Lower leg skin (tissue), 3 donors: ENCODE measurements at regions not wholly inside any gene's neighbourhood (a gene's known extent, or its start where the extent isn't known, plus 50 kb on each side); places are given as distances from the start of the nearest gene placed in this dataset.

Source experiments
- POLR2A ChIP-seq, 2 donors: fragments of 450-650 bp; IDR thresholded peaks; one replicate each; pipeline ENCODE4 v1.6.1; 2016 to 2017; ENCODE audit warnings: antibody characterized with exemption in 2 of 2, mild to moderate bottlenecking in 1 of 2, moderate library complexity in 1 of 2
- TF ChIP-seq, protein P1 (sequence below), 3 donors: fragments of 450-650 bp; IDR thresholded peaks; one replicate each; pipeline ENCODE4 v1.5.1; 2016; ENCODE audit warnings: antibody characterized with exemption in 3 of 3, mild to moderate bottlenecking in 3 of 3, moderate library complexity in 2 of 3

DNA sequence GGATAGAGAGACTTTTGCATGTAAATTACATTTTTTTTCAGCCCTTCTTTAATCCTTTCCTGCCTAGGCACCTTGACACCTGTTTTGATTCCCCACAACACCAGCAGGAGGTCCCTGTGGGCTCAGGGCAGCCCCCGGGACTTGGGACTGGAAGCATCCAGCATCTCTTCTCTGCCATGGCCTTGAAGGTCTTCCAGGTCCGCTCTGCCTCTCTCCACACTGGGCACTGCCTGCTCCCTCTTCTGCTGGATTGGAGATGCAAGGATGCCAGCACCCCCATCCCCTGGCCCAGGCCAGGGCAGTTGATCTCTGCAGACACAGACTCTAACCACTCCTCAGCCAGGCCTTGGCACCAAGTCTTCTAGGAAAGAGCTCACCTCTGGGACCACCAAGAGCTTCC lies 134.5 kb upstream of the C14orf180 start:
- no peak for TF ChIP-seq POLR2A (IDR thresholded peaks at IDR 0.05)
- TF ChIP-seq, protein P1, sequence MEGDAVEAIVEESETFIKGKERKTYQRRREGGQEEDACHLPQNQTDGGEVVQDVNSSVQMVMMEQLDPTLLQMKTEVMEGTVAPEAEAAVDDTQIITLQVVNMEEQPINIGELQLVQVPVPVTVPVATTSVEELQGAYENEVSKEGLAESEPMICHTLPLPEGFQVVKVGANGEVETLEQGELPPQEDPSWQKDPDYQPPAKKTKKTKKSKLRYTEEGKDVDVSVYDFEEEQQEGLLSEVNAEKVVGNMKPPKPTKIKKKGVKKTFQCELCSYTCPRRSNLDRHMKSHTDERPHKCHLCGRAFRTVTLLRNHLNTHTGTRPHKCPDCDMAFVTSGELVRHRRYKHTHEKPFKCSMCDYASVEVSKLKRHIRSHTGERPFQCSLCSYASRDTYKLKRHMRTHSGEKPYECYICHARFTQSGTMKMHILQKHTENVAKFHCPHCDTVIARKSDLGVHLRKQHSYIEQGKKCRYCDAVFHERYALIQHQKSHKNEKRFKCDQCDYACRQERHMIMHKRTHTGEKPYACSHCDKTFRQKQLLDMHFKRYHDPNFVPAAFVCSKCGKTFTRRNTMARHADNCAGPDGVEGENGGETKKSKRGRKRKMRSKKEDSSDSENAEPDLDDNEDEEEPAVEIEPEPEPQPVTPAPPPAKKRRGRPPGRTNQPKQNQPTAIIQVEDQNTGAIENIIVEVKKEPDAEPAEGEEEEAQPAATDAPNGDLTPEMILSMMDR (IDR thresholded peaks at IDR 0.05) = no peak
